ENCODE measurements at regions not wholly inside any gene's neighbourhood (a gene's known extent, or its start where the extent isn't known, plus 50 kb on each side); places are given as distances from the start of the nearest gene placed in this dataset.
"Not testable (repeated sequence)": the region's sequence is repeated elsewhere in the genome, so short reads cannot be mapped to it uniquely, and the experiment has no call there.

GRCh38 chr16:26856791-26857190 lies 209.9 kb upstream of the C16orf82 start:
- no peak for DNase-seq (ENCODE audit: low read depth in 1 of 2, low spot score in 1 of 2)

- no peak for DNase-seq (ENCODE audit: low read depth in 1 of 2, low spot score in 1 of 2)
These were observed 209.4 kb upstream of the C16orf82 start for GRCh38 chr16:26857371-26857770.

- no peak for DNase-seq (ENCODE audit: low read depth in 1 of 2, low spot score in 1 of 2)
These were observed 206.2 kb upstream of the C16orf82 start for GRCh38 chr16:26860506-26860905.

GRCh38 chr16:26863931-26864330 lies 202.8 kb upstream of the C16orf82 start:
- DNase-seq (ENCODE audit: low read depth in 1 of 2, low spot score in 1 of 2) = no peak

GRCh38 chr16:26874318-26874717 lies 192.4 kb upstream of the C16orf82 start:
- not testable (repeated sequence) for DNase-seq (ENCODE audit: low read depth in 1 of 2, low spot score in 1 of 2)

- DNase-seq (ENCODE audit: low read depth in 1 of 2, low spot score in 1 of 2) = no peak
These were observed 189.3 kb upstream of the C16orf82 start for GRCh38 chr16:26877421-26877820.

- no peak for DNase-seq (ENCODE audit: low read depth in 1 of 2, low spot score in 1 of 2)
These were observed 181.1 kb upstream of the C16orf82 start for GRCh38 chr16:26885674-26886073.

- no peak for DNase-seq (ENCODE audit: low read depth in 1 of 2, low spot score in 1 of 2)
These were observed 177.0 kb upstream of the C16orf82 start for GRCh38 chr16:26889740-26890139.

GRCh38 chr16:26898200-26898599 lies 168.5 kb upstream of the C16orf82 start:
- DNase-seq (ENCODE audit: low read depth in 1 of 2, low spot score in 1 of 2) = no peak

GRCh38 chr16:26901196-26901861 lies 165.4 kb upstream of the C16orf82 start:
- no peak for DNase-seq (ENCODE audit: low read depth in 1 of 2, low spot score in 1 of 2)

- DNase-seq (ENCODE audit: low read depth in 1 of 2, low spot score in 1 of 2) = no peak
These were observed 164.7 kb upstream of the C16orf82 start for GRCh38 chr16:26901983-26902382.

GRCh38 chr16:26905336-26905735 lies 161.4 kb upstream of the C16orf82 start:
- no peak for DNase-seq (ENCODE audit: low read depth in 1 of 2, low spot score in 1 of 2)

GRCh38 chr16:26909623-26910022 lies 157.1 kb upstream of the C16orf82 start:
- no peak for DNase-seq (ENCODE audit: low read depth in 1 of 2, low spot score in 1 of 2)

- no peak for DNase-seq (ENCODE audit: low read depth in 1 of 2, low spot score in 1 of 2)
These were observed 155.3 kb upstream of the C16orf82 start for GRCh38 chr16:26911436-26911835.

GRCh38 chr16:26913851-26914250 lies 152.9 kb upstream of the C16orf82 start:
- DNase-seq (ENCODE audit: low read depth in 1 of 2, low spot score in 1 of 2) = no peak

- DNase-seq (ENCODE audit: low read depth in 1 of 2, low spot score in 1 of 2) = no peak
These were observed 135.7 kb upstream of the C16orf82 start for GRCh38 chr16:26930786-26931581.

- no peak for DNase-seq (ENCODE audit: low read depth in 1 of 2, low spot score in 1 of 2)
These were observed 116.1 kb upstream of the C16orf82 start for GRCh38 chr16:26950636-26951035.

GRCh38 chr16:26951950-26952349 lies 114.8 kb upstream of the C16orf82 start:
- DNase-seq (ENCODE audit: low read depth in 1 of 2, low spot score in 1 of 2) = no peak

- no peak for DNase-seq (ENCODE audit: low read depth in 1 of 2, low spot score in 1 of 2)
These were observed 114.3 kb upstream of the C16orf82 start for GRCh38 chr16:26952411-26952810.

- no peak for DNase-seq (ENCODE audit: low read depth in 1 of 2, low spot score in 1 of 2)
These were observed 109.4 kb upstream of the C16orf82 start for GRCh38 chr16:26957283-26957859.

- DNase-seq (ENCODE audit: low read depth in 1 of 2, low spot score in 1 of 2) = no peak
These were observed 107.2 kb upstream of the C16orf82 start for GRCh38 chr16:26959416-26960009.

GRCh38 chr16:26961459-26961858 lies 105.3 kb upstream of the C16orf82 start:
- DNase-seq (ENCODE audit: low read depth in 1 of 2, low spot score in 1 of 2) = no peak

All from activated T-helper 1 cell treated with anti-CD3 and anti-CD28 coated beads, Interleukin-2, amount 50 U/mL, for 16 hours (primary cell).